BLaER1 treated with 17β-estradiol and CSF1 and Interleukin-3, amounts not matched to agents 10 nM and 100 nM (cell line): ENCODE measurements at regions not wholly inside any gene's neighbourhood (a gene's known extent, or its start where the extent isn't known, plus 50 kb on each side); places are given as distances from the start of the nearest gene placed in this dataset.

Source experiments
- H3K27ac ChIP-seq, 11 experiments: shearing (Covaris generic); formaldehyde crosslinking; 2 replicates each; pipeline ENCODE4 v1.8.1; 2022
- H3K27me3 ChIP-seq, 11 experiments: shearing (Covaris generic); formaldehyde crosslinking; 2 replicates each; pipeline ENCODE4 v1.8.1; 2022
- H3K36me3 ChIP-seq, 11 experiments: shearing (Covaris generic); formaldehyde crosslinking; 2 replicates each; pipeline ENCODE4 v1.8.1; 2022
- H3K4me1 ChIP-seq, 10 experiments: shearing (Covaris generic); formaldehyde crosslinking; 2 replicates each; pipeline ENCODE4 v1.8.1; 2022
- H3K4me2 ChIP-seq, 11 experiments: shearing (Covaris generic); formaldehyde crosslinking; 2 replicates each; pipeline ENCODE4 v1.8.1; 2022
- H3K4me3 ChIP-seq, 10 experiments: shearing (Covaris generic); formaldehyde crosslinking; 2 replicates each; pipeline ENCODE4 v1.8.1; 2022
- H3K9ac ChIP-seq, 11 experiments: shearing (Covaris generic); formaldehyde crosslinking; 2 replicates each; pipeline ENCODE4 v1.8.1; 2022
- H3K9me3 ChIP-seq, 11 experiments: shearing (Covaris generic); formaldehyde crosslinking; replicated peaks in 1 of 11; 2 replicates each; pipeline ENCODE4 v1.8.1; 2022
- H4K20me1 ChIP-seq, 11 experiments: shearing (Covaris generic); formaldehyde crosslinking; 2 replicates each; pipeline ENCODE4 v1.8.1; 2022
- Cebpa-rat ChIP-seq, 11 experiments: shearing (Covaris generic); IDR thresholded peaks; 2 replicates each; pipeline ENCODE4 v1.8.1; 2022

DNA sequence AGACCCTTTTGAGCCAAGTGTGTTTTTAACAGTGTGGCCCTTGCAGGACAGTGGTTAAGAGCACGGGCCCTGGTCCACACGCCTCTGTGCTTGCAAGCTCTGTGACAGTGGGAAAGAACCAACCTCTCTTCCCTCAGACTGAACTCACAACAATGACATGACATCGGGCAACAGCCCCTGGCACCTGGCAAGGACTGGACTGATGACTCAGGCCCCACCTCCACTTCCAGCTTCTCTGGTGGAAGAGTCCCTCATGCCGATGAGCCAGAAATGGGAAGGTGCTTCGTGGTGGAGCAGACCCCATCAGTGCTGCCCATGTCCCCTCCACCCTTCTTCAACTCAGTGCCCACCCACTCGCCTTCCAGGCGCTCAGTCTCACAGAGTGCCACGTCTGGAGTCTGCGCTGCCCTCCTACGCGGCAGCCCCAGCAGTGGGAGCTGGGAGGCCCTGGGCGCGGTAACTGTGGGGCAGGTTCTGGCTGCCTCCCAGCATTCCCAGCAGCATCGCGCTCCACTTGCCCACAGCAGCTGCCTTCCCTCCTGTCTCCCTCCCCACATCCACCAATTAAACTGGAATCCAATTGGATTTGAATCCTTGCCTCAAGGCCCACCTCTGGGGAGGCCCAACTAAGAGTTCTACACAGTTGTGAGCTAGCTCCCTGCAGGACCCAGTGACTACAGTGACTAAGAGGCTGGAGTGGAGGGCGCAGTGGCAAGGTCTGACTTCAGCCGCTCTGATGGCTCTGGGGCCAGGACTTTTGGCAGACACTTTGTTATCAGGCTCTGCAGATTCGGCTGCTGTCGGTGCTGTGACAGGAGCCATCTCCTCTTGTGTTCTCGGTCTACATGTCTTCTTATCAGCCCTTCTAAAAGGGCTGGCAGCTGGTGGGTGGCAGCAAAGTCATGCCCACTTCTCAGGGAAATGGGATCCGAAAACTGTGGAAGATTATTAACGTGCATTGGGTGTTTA is 156.8 kb upstream of the MLN start:
- no peak overlapping the region for H3K27ac ChIP-seq
- H3K4me2 ChIP-seq, result no peak overlapping the region
- H4K20me1 ChIP-seq, result peaks cover 0 to 13% (median 0%) of the 10 kb centered on the region in 11 experiments; a peak in 3 of 22 replicates
- no peaks in the 10 kb centered on the region for H3K36me3 ChIP-seq
- H3K9ac ChIP-seq, result no peak overlapping the region
- no peak for TF ChIP-seq Cebpa-rat (IDR thresholded peaks at IDR 0.05)
- no peak overlapping the region for H3K4me3 ChIP-seq
- H3K4me1 ChIP-seq, result peaks cover 0 to 26% (median 9%) of the 10 kb centered on the region in 10 experiments; a peak in 12 of 20 replicates
- peaks cover 0 to 8% (median 0%) of the 10 kb centered on the region in 11 experiments; a peak in 3 of 22 replicates for H3K9me3 ChIP-seq
- no peaks in the 10 kb centered on the region for H3K27me3 ChIP-seq

DNA sequence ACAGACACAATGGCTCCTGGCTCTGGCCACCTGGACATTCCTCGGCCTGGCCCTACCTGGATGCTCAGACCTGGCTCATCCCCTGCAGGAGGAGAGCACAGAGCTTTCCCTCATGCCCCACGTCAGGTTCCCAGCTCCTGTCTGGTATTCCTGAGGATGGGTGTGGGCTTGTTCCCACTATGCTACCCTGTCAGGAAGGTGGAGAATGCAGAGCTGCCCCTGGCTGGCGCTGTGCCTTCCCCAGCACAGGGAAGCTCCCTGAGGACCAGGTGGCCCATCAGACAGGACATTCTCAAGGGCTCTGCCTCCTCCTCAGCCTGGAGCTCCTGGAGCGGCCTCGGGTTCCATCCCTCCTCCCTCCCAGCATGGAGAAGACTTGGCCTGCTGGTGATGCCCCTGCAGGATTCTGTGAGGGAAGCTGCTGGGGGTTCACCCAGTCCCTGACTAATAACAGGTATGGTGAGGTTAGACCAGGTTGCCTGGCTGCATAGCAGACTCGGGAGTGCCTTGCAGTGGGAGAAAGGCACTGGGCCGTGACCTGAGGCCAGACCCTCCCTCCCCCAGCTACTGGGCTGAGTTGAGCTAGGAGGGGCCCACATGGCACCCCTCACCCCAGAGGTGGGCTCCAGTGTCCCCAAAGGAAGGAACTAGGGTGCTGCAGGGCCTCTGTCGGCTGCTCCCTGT is 156.0 kb upstream of the MLN start:
- Histone ChIP-seq H4K20me1 (peaks cover 0 to 13% (median 0%) of the 10 kb centered on the region in 11 experiments; a peak in 3 of 22 replicates), H3K4me2 (0 out of 22 replicates have a peak overlapping the region, but pooled peaks of 1 of the 11 experiments have one; percentile 10), H3K4me3 (no peak overlapping the region), H3K27ac (no peak overlapping the region), H3K36me3 (no peaks in the 10 kb centered on the region), H3K4me1 (peaks cover 0 to 26% (median 9%) of the 10 kb centered on the region in 10 experiments; a peak in 12 of 20 replicates), H3K9ac (no peak overlapping the region), H3K27me3 (no peaks in the 10 kb centered on the region), H3K9me3 (peaks cover 0 to 6% (median 0%) of the 10 kb centered on the region in 11 experiments; a peak in 3 of 22 replicates)
- no peak for TF ChIP-seq Cebpa-rat (IDR thresholded peaks at IDR 0.05)

DNA sequence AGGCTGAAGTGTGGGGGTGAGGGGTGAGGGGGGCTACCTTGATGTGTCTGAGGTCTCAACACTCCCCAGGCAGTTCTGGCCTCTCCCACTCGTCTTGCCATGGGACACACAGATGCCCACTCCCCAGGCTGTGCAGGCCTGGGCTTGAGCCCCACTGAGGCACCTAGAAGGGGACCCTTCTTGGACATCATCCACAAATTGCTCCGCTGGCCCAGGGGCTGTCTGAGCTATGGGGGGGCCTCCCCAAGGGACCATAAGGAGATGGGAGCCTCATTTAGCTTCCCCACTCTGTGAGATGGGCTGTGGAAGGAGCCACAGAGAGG is 155.5 kb upstream of the MLN start:
- Histone ChIP-seq H3K4me3 (no peak overlapping the region), H3K9ac (no peak overlapping the region)

DNA sequence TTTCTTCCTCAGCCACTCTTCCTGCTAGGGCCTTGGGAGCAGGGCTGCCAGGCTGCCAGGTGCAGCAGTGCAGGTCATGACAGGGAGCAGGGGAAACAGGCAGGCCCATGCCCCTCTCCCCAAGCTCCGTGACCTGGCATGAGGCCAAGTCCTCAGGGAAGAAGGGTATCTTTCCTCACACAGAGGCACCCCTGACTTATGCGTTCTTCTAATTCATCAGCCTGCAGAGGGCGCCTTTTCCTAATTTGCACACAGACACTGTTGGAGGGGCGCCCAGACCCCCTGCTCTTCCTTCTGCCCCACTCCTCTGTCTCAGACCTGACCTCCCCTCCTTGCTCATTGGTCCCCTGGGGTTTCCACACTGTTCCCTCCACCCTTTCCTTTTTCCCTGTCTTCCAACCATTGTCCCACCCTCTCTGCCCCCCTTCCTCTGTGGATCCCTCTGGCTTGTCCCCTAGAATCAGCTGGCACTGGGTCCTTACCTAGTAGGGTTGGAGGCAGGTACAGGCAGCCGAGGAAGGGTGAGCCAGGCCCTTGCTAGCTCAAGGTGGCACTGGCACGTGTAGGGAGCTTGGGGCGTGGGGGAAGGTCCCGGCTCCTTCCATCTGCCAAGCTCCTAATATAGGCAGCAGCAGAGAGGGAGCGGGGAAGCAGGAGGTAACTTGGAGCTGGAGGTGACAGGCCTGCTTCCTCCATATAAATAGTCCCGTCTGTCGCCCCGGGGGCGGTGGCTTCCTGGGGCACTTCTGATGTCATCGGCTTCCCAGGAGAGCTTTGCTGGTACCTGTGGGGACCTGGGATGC is 154.9 kb upstream of the MLN start:
- Histone ChIP-seq H3K36me3 (no peaks in the 10 kb centered on the region), H3K27me3 (no peaks in the 10 kb centered on the region), H3K27ac (no peak overlapping the region), H4K20me1 (peaks cover 0 to 13% (median 0%) of the 10 kb centered on the region in 11 experiments; a peak in 3 of 22 replicates), H3K4me3 (no peak overlapping the region), H3K4me2 (peak overlapping the region in 6 of 11 experiments; percentile 5 to 50 (median 22); a peak in 9 of 22 replicates), H3K9me3 (no peaks in the 10 kb centered on the region), H3K4me1 (peaks cover 0 to 30% (median 10%) of the 10 kb centered on the region in 10 experiments; a peak in 13 of 20 replicates), H3K9ac (no peak overlapping the region)
- TF ChIP-seq Cebpa-rat (IDR thresholded peaks at IDR 0.05), result no peak

More for the DNA sequence above, 155.5 kb upstream of the MLN start:
- H3K4me1 ChIP-seq, result peaks cover 0 to 30% (median 9%) of the 10 kb centered on the region in 10 experiments; a peak in 13 of 20 replicates
- H3K4me2 ChIP-seq, result no peak overlapping the region
- no peak overlapping the region for H3K27ac ChIP-seq
- TF ChIP-seq Cebpa-rat (IDR thresholded peaks at IDR 0.05), result no peak
- H4K20me1 ChIP-seq, result peaks cover 0 to 13% (median 0%) of the 10 kb centered on the region in 11 experiments; a peak in 3 of 22 replicates
- no peaks in the 10 kb centered on the region for H3K27me3 ChIP-seq
- H3K9me3 ChIP-seq, result peaks cover 0 to 2% (median 0%) of the 10 kb centered on the region in 11 experiments; a peak in 3 of 22 replicates
- H3K36me3 ChIP-seq, result no peaks in the 10 kb centered on the region

DNA sequence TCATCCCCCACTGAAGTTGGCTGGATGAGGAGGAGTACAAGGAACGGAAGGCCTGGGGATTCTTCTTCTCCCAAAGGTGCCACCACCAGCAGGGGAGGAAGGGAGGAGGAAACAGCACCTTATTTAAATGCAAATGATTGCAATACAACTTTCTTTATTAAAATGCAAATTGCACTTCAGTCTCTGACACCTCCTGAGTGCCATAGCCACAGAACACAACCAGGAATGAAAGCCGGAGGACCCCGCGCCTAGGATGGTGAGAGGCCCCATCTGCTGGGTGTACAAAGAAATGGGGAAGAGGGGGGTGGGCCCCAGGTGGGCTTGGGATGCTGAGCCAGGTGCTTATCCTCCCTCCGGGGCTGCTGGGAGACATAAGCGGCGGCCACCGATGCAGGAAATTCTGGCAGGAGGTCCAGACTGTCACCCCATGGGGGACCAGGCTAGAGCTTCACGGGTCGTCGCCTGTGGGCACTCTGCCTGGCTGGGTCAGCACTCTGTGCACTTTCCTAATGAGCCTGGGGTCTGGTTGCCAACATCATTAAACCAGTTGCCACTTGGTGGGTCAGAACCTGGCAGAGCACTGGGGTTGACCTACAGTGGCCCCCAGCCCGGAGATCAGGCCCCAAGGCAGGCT is 154.2 kb upstream of the MLN start:
- Histone ChIP-seq H3K27me3 (no peaks in the 10 kb centered on the region), H3K9ac (no peak overlapping the region), H3K4me2 (peak overlapping the region in 6 of 11 experiments; percentile 5 to 50 (median 22); a peak in 9 of 22 replicates), H3K27ac (no peak overlapping the region), H4K20me1 (peaks cover 0 to 13% (median 0%) of the 10 kb centered on the region in 11 experiments; a peak in 3 of 22 replicates), H3K9me3 (no peaks in the 10 kb centered on the region), H3K4me3 (no peak overlapping the region), H3K36me3 (no peaks in the 10 kb centered on the region), H3K4me1 (peaks cover 0 to 28% (median 10%) of the 10 kb centered on the region in 10 experiments; a peak in 14 of 20 replicates)
- TF ChIP-seq Cebpa-rat (IDR thresholded peaks at IDR 0.05), result no peak

DNA sequence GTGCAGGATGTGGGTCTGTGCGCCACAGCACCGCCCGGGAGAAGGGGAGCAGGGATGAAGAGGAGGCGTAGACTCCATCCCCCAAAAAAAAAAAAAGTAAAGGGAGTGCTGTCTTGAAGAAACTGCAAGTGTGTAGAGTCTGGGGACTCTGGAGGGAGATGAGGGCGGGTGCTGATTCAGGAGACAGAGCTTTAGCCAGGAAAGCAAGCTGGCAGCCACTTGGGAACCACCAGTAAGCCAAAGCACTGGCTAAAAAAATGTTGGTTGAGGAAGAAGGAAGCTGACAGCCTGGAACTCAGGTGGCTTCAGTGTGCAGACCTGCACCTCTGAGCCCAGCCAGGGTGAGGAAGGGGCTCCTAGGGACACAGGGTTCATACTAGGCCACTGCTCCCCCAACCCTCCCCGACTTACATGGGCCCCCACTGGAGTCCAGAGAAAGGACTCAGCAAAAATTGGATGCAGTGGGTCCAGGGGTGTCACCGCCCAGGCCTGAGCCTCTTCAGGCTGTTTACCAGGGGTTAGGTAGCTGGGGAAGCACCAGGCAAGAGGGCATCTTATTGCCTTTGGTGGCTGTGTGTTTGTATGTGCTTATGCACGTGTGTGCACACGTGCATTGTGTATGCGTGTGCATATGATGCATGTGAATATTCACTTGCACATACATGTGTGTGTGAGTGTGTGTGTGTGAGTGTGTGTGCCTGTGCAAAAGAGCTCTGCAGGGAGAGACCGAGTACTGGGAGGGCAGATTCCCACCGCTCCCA is 153.5 kb upstream of the MLN start:
- Histone ChIP-seq H3K4me2 (peak overlapping the region in 2 of 11 experiments; percentile 12 to 32; a peak in 2 of 22 replicates), H3K4me1 (peaks cover 0 to 30% (median 12%) of the 10 kb centered on the region in 10 experiments; a peak in 14 of 20 replicates), H3K9me3 (no peaks in the 10 kb centered on the region), H3K36me3 (no peaks in the 10 kb centered on the region), H3K27ac (no peak overlapping the region), H3K27me3 (no peaks in the 10 kb centered on the region), H4K20me1 (peaks cover 0 to 13% (median 0%) of the 10 kb centered on the region in 11 experiments; a peak in 3 of 22 replicates), H3K9ac (no peak overlapping the region), H3K4me3 (no peak overlapping the region)
- TF ChIP-seq Cebpa-rat (IDR thresholded peaks at IDR 0.05), result no peak

DNA sequence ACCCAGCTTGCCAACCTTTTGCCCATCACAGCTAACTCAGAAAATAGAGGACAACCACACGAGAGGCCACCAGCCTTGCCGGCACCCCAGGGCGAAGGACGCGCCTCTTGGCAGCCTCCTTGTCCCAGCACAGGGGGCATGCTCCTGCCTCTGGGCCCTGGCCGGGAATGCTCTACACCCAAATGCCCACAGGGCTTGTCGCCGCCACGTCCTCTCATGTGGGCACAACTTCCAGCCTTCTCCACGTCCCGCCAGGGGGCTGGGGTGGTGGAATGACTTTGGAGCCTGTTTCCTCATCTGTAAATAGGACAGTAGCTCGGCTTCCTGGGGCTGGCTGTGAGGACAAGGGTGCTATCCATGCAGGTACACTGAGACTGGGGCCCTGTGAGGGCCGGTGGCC is 152.4 kb upstream of the MLN start:
- Histone ChIP-seq H3K27ac (no peak overlapping the region), H3K9me3 (no peaks in the 10 kb centered on the region), H3K4me3 (no peak overlapping the region), H4K20me1 (peaks cover 0 to 13% (median 0%) of the 10 kb centered on the region in 11 experiments; a peak in 3 of 22 replicates), H3K27me3 (no peaks in the 10 kb centered on the region), H3K9ac (no peak overlapping the region), H3K4me1 (peaks cover 0 to 32% (median 12%) of the 10 kb centered on the region in 10 experiments; a peak in 14 of 20 replicates), H3K36me3 (no peaks in the 10 kb centered on the region), H3K4me2 (no peak overlapping the region)
- no peak for TF ChIP-seq Cebpa-rat (IDR thresholded peaks at IDR 0.05)
